Hematopoietic multipotent progenitor cell treated with erythropoietin and hydrocortisone succinate and interleukin-3 and kit ligand, for 17 days (in vitro differentiated cells): ENCODE measurements at regions not wholly inside any gene's neighbourhood (a gene's known extent, or its start where the extent isn't known, plus 50 kb on each side); places are given as distances from the start of the nearest gene placed in this dataset.
"Not testable (repeated sequence)": the region's sequence is repeated elsewhere in the genome, so short reads cannot be mapped to it uniquely, and the experiment has no call there.

Source experiments
- DNase-seq: peaks from one replicate; pipeline ENCODE4 v3.0.0-alpha.2; 2015; ENCODE audit warnings: low spot score

GRCh38 chr14:28130610-28131284 lies 635.8 kb upstream of the FOXG1 start:
- no peak for DNase-seq

GRCh38 chr14:28138341-28138740 lies 628.2 kb upstream of the FOXG1 start:
- DNase-seq: no peak

DNA sequence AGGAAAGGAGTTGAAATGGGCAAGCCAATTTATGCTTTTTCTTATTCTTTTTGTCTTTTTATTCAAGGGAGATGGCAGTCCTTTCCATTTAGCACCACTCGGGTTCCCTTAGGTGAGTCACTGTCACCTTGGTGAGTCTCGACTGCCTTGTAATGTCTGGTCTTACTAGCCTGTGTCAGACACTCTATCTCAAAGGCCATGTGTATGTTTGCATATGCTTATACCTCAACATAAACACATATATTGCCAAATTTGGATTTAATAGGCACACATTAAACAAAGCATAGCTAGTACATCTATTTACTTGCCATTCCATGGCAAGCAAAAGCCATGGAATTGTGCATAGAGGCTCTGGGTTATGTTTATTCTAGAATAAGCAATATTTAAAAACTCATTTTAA lies 624.9 kb upstream of the FOXG1 start:
- DNase-seq: no peak

GRCh38 chr14:28142400-28143015 lies 624.1 kb upstream of the FOXG1 start:
- no peak for DNase-seq

DNA sequence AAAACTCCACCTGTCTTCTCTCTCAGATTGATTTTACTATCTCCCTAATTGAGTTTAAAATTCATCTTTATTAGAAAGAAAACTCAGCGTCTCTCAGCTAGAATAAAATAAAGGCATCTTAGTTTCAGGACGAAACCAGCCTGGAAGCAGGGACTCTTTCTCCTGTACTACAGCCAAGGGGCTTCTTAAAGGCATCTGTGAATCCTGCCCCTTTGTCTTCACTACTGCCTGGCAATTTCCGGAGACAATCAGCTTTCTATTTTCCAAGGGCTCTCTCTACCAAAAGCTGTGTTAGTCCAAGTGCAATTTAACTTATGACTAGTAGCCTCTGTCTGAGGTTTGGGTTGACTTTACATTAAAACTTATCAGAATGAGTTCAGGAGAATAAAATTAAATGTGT lies 623.3 kb upstream of the FOXG1 start:
- DNase-seq: no peak

GRCh38 chr14:28151926-28152325 lies 614.7 kb upstream of the FOXG1 start:
- no peak for DNase-seq

DNA sequence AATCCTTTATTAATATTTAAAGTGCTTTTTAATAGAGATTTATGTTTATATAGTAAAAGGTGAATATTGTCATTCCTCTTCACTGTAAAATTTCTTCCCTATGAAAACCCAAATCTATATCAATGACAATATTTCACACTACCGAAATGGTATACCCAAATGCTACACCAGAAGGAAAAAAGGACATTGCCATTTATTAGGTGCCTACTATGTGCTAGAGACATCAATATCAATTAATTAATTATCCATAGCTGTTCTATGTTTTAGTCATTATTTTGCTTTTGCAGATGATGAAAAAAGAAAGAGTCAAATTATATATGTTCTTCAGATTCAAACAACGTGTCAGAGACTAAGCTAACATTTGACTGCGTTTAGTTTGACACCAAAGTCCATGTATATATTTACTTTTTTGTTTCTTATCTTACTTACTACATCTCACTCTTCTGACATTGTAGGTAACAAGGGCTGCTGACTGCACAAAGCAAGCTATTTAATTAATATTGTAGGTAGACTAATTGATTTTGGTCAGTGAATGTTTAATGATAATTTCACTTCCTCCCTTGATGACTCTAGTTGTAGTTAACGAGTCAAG lies 614.0 kb upstream of the FOXG1 start:
- no peak for DNase-seq

- no peak for DNase-seq
Measured at GRCh38 chr14:28157289-28157869, 609.2 kb upstream of the FOXG1 start.

DNA sequence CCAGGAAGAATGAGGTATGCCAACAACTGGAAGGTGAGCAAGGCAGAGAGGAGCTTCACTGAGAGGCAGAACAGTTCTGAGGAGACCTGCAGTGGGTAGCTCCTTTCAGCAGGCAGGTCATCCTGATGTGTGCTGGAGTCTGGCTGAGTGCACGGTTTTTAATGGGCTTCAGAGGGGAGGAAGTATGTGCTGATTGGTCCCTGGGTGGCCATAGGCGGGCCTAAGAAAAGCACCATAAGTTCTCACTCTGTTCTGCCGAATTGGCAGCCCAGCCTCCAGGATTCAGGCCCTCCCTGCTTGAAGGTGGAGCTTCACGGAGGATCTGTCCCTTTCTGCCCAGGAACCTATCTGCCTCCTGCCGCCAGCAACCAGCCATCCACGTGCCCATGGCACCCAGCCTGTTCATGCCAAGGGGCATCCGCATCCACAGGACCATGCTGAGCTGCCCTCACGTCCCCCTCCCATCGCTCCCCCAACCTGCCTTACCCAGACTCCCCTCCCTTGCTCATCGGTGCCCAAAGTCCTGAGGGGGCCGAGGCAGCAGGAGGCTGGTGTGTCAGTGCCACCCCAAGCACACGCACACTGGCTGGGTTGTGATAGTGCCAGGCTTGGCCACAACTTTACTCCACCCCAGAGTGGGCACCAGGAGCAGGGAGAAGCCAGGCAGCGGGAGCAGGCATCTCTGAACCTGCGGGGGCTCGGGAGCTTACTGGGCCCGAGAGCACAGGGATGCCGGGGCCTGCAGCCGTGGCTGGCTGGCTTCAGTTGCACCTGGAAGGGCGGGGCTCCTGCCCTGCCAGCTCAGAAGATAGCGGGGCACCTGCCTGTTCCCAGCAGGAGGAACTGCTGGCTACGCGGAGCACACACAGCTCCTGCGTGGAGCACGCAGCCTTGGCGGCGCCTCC lies 608.4 kb upstream of the FOXG1 start:
- no peak for DNase-seq

- no peak for DNase-seq
Measured at GRCh38 chr14:28161040-28161439, 605.5 kb upstream of the FOXG1 start.

GRCh38 chr14:28163233-28163632 lies 603.4 kb upstream of the FOXG1 start:
- no peak for DNase-seq

DNA sequence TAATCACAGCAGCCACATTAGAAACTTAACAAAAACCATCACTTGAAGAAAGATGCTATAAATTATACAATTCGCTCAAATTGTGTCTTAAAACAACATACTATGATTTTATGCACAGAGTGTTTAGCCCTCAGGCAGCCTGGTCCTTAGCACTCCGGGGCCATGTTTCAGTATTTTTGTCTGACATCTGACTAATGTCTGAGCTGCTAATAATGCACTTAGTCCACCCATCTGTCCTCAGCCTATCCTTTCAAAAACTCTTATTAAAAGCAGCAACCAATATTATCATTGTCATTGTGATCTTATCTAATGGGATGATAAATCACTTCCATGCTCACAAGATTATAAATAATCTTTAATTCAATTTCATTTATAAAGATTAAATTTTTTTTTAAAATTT lies 602.7 kb upstream of the FOXG1 start:
- DNase-seq: no peak

DNA sequence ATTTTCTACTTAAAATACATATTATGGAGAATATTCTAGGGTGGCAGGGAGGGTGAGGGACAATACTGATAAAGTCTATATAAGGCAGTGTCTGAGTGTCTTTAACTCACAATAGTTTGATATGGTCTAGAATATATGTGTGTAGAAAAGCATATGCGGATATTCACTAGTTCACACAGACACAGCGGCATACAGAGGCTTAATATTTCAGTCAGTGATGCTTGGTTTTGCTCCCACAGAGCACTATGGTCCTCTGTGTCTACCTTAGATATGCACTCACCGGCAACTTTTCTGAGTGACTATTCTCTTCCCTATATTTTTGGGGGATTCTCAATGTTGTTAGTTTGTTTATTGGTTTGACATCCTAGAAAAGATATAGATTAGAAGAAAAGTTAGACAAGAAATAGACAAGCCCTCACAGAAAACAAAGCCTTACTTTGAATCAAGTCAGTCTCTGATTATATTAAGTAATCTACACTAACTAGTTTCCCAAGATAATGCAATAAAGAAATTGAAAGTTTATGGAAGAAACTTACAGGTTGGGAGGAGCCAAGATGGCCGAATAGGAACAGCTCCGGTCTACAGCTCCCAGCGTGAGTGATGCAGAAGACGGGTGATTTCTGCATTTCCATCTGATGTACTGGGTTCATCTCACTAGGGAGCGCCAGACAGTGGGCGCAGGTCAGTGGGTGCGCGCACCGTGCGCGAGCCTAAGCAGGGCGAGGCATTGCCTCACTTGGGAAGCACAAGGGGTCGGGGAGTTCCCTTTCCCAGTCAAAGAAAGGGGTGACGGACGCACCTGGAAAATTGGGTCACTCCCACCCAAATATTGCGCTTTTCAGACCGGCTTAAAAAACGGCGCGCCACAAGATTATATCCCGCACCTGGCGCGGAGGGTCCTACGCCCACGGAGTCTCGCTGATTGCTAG lies 578.4 kb upstream of the FOXG1 start:
- DNase-seq: not testable (repeated sequence)

DNA sequence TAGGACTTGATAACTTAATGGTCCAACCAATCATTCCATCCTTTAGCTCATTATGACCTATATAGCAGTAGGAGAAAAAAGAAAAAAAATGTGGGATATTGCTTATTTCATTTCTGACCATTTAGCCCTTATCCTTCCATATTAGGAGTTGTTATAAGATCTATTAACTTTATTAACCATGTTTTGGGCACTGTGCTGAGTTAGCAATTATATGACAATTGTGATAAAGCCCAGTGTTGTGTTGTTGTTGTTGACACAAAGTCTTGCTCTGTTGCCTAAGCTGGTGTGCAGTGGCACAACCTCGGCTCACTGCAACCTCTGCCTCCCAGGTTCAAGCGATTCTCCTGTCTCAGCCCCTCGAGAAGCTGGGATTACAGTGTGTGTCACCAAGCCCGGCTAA lies 569.7 kb upstream of the FOXG1 start:
- no peak for DNase-seq

GRCh38 chr14:28220391-28220790 lies 546.2 kb upstream of the FOXG1 start:
- no peak for DNase-seq

GRCh38 chr14:28240909-28241308 lies 525.7 kb upstream of the FOXG1 start:
- DNase-seq: no peak

DNA sequence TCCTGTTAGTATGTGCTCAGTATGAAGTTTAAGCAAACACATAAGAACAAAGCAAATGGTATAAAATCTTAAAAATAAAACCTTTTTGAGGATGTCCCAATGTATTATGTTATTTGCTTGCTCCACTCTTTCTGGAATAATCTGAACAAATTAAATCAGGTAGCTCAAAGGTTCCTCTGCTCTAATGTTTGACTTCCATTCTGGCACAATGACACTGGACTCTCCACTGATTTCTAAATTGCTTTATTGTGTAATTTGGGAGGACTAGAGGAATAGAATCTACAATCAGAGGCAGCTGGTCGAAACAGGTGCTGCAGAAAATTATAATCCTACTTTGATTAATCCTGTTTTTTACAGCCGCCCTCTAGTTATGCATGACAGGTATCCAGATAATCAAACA lies 523.7 kb upstream of the FOXG1 start:
- DNase-seq: no peak

DNA sequence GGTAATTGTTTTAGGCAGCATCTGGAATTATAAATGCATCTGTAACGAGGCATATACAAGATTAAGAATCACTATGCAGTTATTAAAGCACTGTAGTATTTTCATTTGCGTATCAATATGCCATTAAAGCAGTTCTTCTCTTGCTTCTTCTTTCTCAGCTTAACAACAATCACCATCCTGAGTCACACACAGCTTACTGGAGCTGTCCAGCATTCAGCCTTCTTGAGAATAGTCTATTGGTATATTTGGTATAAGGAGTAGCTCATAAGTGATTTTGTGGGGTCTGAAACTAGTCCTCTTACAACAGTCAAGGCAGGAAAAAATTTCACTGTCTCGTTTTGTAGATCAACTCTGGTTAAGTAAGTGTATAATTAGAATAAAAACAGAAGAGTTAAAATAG lies 523.0 kb upstream of the FOXG1 start:
- DNase-seq: no peak

DNA sequence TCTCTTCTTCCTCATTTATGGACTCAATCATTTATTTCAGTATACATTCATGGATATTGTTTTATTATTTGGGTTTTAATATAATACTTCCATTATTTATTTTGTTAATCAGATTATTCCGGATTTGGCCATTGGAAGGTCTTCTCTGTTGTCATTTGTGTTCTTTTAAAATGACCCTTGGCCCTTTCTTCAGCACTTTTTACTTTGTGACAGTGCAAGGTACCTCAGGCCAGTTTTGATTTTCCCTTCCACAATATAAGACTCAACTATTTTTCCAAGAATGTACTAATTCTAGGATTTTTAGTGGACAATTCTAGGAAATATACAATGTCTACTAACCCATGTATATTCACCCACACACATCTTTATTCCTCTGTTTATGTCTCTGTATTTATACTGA lies 521.4 kb upstream of the FOXG1 start:
- no peak for DNase-seq

GRCh38 chr14:28247491-28247890 lies 519.1 kb upstream of the FOXG1 start:
- no peak for DNase-seq

- DNase-seq: not testable (repeated sequence)
Measured at GRCh38 chr14:28252124-28252523, 514.5 kb upstream of the FOXG1 start.
